Parathyroid adenoma (tissue), 2 donors: ENCODE measurements at regions not wholly inside any gene's neighbourhood (a gene's known extent, or its start where the extent isn't known, plus 50 kb on each side); places are given as distances from the start of the nearest gene placed in this dataset.

Experiments
- H2AFZ ChIP-seq: fragments of 300-600 bp; sonication (generic); one replicate; pipeline ENCODE4 v1.7.0; 2017; ENCODE audit warnings: antibody characterized with exemption, mild to moderate bottlenecking
- H3K27ac ChIP-seq: fragments of 300-600 bp; sonication (generic); one replicate; pipeline ENCODE4 v1.7.0; 2017
- H3K27me3 ChIP-seq: fragments of 300-600 bp; sonication (generic); one replicate; pipeline ENCODE4 v1.7.0; 2017; ENCODE audit warnings: low read length; ENCODE audit not compliant: control insufficient read depth, insufficient read depth
- H3K36me3 ChIP-seq: fragments of 300-600 bp; sonication (generic); one replicate; pipeline ENCODE4 v1.7.0; 2017; ENCODE audit warnings: low read length; ENCODE audit not compliant: control insufficient read depth, insufficient read depth
- H3K4me1 ChIP-seq: fragments of 300-600 bp; sonication (generic); one replicate; pipeline ENCODE4 v1.7.0; 2017; ENCODE audit warnings: control low read depth
- H3K4me2 ChIP-seq: fragments of 300-600 bp; sonication (generic); one replicate; pipeline ENCODE4 v1.7.0; 2017; ENCODE audit warnings: low read length
- H3K4me3 ChIP-seq: fragments of 300-600 bp; sonication (generic); one replicate; pipeline ENCODE4 v1.7.0; 2017; ENCODE audit warnings: low read depth, low read length
- H3K79me2 ChIP-seq: fragments of 300-600 bp; sonication (generic); one replicate; pipeline ENCODE4 v1.7.0; 2017; ENCODE audit warnings: control low read depth
- H3K9ac ChIP-seq: fragments of 300-600 bp; sonication (generic); one replicate; pipeline ENCODE4 v1.7.0; 2017; ENCODE audit warnings: mild to moderate bottlenecking
- H3K9me3 ChIP-seq: fragments of 300-600 bp; sonication (generic); one replicate; pipeline ENCODE4 v1.7.0; 2017; ENCODE audit warnings: low read length; ENCODE audit not compliant: control insufficient read depth
- TF ChIP-seq, protein P1 (sequence below): fragments of 300-600 bp; sonication (generic); IDR thresholded peaks from one replicate; pipeline ENCODE4 v1.7.0; 2017; ENCODE audit warnings: antibody characterized with exemption, mild to moderate bottlenecking
- donor health status: primary hyperparathyroidism.

DNA sequence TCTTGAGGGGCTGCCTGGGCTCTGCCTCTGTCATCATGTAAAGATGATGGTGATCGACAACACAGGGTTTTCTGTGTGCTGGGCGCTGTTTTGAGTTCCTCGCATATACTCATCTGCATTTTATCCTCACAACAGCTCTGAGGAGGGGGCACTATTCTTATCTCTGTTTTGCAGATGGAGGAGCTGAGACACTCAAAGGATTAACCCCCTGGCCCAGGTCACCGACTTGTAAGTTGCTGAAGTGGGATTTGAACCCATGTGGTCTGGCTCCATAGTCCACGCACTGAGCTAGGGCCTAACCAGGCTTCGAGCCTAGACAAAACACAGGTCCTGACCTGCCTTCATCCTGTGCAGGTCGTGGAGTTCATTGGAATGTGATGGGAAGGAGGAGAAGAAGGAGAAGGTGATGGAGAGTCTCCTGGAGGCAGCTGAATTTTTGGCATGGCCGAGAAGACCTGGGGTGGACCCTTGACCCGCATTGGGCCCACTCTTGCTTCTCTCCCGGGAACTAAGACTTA lies 140.0 kb downstream of the ASCL4 start:
- H3K4me3 ChIP-seq: no peak overlapping the region
- H3K9me3 ChIP-seq: no peaks in the 10 kb centered on the region
- H3K79me2 ChIP-seq: no peaks in the 10 kb centered on the region
- no peaks in the 10 kb centered on the region for H3K36me3 ChIP-seq
- no peak overlapping the region for H3K9ac ChIP-seq
- no peak overlapping the region for H3K4me2 ChIP-seq
- TF ChIP-seq, protein P1, sequence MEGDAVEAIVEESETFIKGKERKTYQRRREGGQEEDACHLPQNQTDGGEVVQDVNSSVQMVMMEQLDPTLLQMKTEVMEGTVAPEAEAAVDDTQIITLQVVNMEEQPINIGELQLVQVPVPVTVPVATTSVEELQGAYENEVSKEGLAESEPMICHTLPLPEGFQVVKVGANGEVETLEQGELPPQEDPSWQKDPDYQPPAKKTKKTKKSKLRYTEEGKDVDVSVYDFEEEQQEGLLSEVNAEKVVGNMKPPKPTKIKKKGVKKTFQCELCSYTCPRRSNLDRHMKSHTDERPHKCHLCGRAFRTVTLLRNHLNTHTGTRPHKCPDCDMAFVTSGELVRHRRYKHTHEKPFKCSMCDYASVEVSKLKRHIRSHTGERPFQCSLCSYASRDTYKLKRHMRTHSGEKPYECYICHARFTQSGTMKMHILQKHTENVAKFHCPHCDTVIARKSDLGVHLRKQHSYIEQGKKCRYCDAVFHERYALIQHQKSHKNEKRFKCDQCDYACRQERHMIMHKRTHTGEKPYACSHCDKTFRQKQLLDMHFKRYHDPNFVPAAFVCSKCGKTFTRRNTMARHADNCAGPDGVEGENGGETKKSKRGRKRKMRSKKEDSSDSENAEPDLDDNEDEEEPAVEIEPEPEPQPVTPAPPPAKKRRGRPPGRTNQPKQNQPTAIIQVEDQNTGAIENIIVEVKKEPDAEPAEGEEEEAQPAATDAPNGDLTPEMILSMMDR: no peak
- H3K27me3 ChIP-seq: no peaks in the 10 kb centered on the region
- H2AFZ ChIP-seq: no peak overlapping the region
- H3K27ac ChIP-seq: no peak overlapping the region
- no peaks in the 10 kb centered on the region for H3K4me1 ChIP-seq

DNA sequence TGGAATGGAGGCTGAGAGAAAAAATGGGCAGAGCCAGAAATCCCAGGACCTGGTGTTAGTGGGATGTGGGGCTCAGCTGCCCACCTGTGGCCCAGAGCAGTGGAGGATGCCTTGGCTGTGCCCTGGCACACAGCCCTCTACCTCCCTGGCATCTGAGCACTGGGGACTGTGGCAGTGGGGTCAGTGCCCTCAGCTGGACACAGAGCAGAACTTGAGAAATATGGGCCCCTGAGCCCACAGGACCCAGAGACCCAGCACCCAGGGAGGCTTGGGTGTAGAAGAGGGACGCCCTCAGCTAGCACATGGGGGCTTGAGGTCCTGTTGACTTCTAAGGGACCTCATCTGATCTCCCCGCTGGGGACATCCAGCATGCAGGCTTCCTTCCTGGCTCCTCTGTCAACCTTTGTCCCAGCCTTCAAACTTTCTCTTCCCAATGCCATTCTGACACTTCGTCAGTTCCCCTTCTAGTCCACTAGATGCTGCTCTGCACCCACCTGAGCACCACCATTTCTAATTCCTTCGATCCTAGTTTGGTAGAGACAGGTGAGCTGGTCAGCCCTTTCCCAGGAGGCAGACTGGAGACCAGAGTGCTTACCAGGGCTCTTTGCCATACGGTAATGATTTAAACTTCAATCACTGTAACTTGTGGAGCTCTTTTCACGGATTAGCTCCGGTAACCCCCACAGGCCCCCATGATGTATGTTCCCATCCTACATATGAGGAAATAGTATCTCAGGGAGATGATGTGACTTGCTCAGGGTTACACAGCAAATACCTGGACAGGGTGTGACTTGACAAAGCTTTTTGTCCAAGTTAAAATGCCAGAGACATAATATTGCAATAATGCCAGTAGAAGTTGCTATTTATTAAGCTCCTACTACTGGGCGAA lies 143.7 kb downstream of the ASCL4 start:
- Histone ChIP-seq H3K36me3 (no peaks in the 10 kb centered on the region), H3K79me2 (no peaks in the 10 kb centered on the region), H3K27ac (no peak overlapping the region), H3K4me3 (no peak overlapping the region), H2AFZ (no peak overlapping the region), H3K4me1 (no peaks in the 10 kb centered on the region), H3K27me3 (no peaks in the 10 kb centered on the region), H3K4me2 (no peak overlapping the region), H3K9me3 (no peaks in the 10 kb centered on the region), H3K9ac (no peak overlapping the region)
- TF ChIP-seq, protein P1: peak; percentile 80

DNA sequence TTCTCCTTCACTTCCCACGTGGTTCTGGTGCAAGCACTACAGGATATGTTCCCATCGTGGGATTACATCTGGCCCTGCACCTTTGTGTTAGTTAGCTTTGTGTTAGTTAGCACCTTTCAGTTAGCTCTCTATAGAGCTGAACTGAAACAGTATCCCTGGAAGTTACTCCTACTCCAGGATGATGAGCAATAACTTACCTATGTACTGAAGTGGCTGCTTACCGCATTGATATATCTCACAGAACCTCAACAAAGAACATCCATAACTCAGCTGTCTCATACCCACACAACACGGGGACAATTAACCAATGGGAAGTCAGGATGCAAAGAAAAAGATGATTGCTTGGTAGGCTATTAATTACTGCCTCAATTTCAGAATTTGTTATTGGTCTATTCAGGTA lies 146.6 kb downstream of the ASCL4 start:
- H3K27ac ChIP-seq: no peak overlapping the region
- H3K4me2 ChIP-seq: no peak overlapping the region
- TF ChIP-seq, protein P1: no peak
- H3K79me2 ChIP-seq: no peaks in the 10 kb centered on the region
- H3K9me3 ChIP-seq: no peaks in the 10 kb centered on the region
- H3K4me1 ChIP-seq: no peaks in the 10 kb centered on the region
- H3K27me3 ChIP-seq: no peaks in the 10 kb centered on the region
- no peak overlapping the region for H2AFZ ChIP-seq
- no peak overlapping the region for H3K4me3 ChIP-seq
- no peak overlapping the region for H3K9ac ChIP-seq
- H3K36me3 ChIP-seq: no peaks in the 10 kb centered on the region

- TF ChIP-seq, protein P1: no peak
- no peak overlapping the region for H3K4me3 ChIP-seq
These were observed 150.6 kb downstream of the ASCL4 start for GRCh38 chr12:107925125-107925524.

GRCh38 chr12:107929436-107929835 lies 154.9 kb downstream of the ASCL4 start:
- Histone ChIP-seq H2AFZ (no peak overlapping the region), H3K9ac (no peak overlapping the region), H3K36me3 (no peaks in the 10 kb centered on the region), H3K27ac (no peak overlapping the region), H3K27me3 (no peaks in the 10 kb centered on the region), H3K4me1 (no peaks in the 10 kb centered on the region), H3K79me2 (no peaks in the 10 kb centered on the region), H3K9me3 (no peaks in the 10 kb centered on the region), H3K4me3 (no peak overlapping the region), H3K4me2 (no peak overlapping the region)
- TF ChIP-seq, protein P1: peak; percentile 9

More at GRCh38 chr12:107925125-107925524, 150.6 kb downstream of the ASCL4 start:
- H3K4me1 ChIP-seq: no peaks in the 10 kb centered on the region
- H3K9me3 ChIP-seq: no peaks in the 10 kb centered on the region
- H3K4me2 ChIP-seq: no peak overlapping the region
- H3K27me3 ChIP-seq: no peaks in the 10 kb centered on the region
- no peak overlapping the region for H3K27ac ChIP-seq
- H3K9ac ChIP-seq: no peak overlapping the region
- no peaks in the 10 kb centered on the region for H3K79me2 ChIP-seq
- H2AFZ ChIP-seq: no peak overlapping the region
- H3K36me3 ChIP-seq: no peaks in the 10 kb centered on the region
